Panc1 (cell line): ENCODE measurements at regions not wholly inside any gene's neighbourhood (a gene's known extent, or its start where the extent isn't known, plus 50 kb on each side); places are given as distances from the start of the nearest gene placed in this dataset.

Experiments used
- ATAC-seq: fragments of 200-7000 bp; cut with Tn5 transposase; 2 replicates; pipeline ENCODE4 v1.9.1; 2020; ENCODE audit warnings: mild to moderate bottlenecking, moderate library complexity
- BruUV-seq: library from RNA; stranded (reverse); fragments of 400-500 nt; replicated peaks from 2 replicates; lab custom pipeline; 2021; lab: Mats Ljungman, UMichigan
- CTCF ChIA-PET: fragments of 300-600 bp; sonication (Branson Sonifier 250); formaldehyde crosslinking; loops from one replicate; lab custom pipeline; 2022; ENCODE audit warnings: antibody characterized with exemption; lab: Charles Lee
- POLR2A ChIA-PET: fragments of 300-600 bp; sonication (Branson Sonifier 250); formaldehyde crosslinking; loops from one replicate; lab custom pipeline; 2022; ENCODE audit warnings: antibody characterized with exemption; lab: Charles Lee
- DNase-seq: peaks from one replicate; pipeline ENCODE4 v3.0.0-alpha.2; 2010; ENCODE audit warnings: low read depth, low spot score
- H3K27ac ChIP-seq: 2 replicates; pipeline ENCODE4 v1.5.1; 2011; ENCODE audit warnings: mild to moderate bottlenecking, low read length, inconsistent platforms
- H3K27me3 ChIP-seq: fragments of 200-500 bp; sonication (Bioruptor generic); 2 replicates; pipeline ENCODE4 v1.6.0; 2014; ENCODE audit warnings: low read length, inconsistent platforms; ENCODE audit not compliant: control insufficient read depth, insufficient read depth
- H3K36me3 ChIP-seq: fragments of 200-500 bp; sonication (Bioruptor generic); 2 replicates; pipeline ENCODE4 v1.5.1; 2014; ENCODE audit warnings: inconsistent platforms, mild to moderate bottlenecking, low read length, moderate library complexity; ENCODE audit not compliant: control insufficient read depth, insufficient read depth
- H3K4me1 ChIP-seq: 2 replicates; pipeline ENCODE4 v1.5.1; 2011; ENCODE audit warnings: inconsistent platforms, mild to moderate bottlenecking, low read length, moderate library complexity; ENCODE audit not compliant: control insufficient read depth, insufficient read depth
- H3K4me3 ChIP-seq, 2 experiments: 2 replicates each; pipeline ENCODE4 v1.5.1; 2011 to 2012; ENCODE audit warnings: low read depth in 2 of 2, low read length in 2 of 2, mild to moderate bottlenecking in 2 of 2, inconsistent platforms in 1 of 2, moderate library complexity in 1 of 2
- H3K9me3 ChIP-seq: fragments of 200-500 bp; sonication (Bioruptor generic); 2 replicates; pipeline ENCODE4 v1.5.1; 2014; ENCODE audit warnings: low read depth, mild to moderate bottlenecking, inconsistent platforms, low read length, moderate library complexity; ENCODE audit not compliant: control insufficient read depth, insufficient read depth
- POLR2AphosphoS5 ChIP-seq: IDR thresholded peaks from 2 replicates; pipeline ENCODE4 v1.6.1; 2012; ENCODE audit warnings: mild to moderate bottlenecking, low read depth, low read length, moderate library complexity
- REST ChIP-seq, 2 experiments: IDR thresholded peaks; 2 replicates each; pipeline ENCODE4 v1.6.1; 2011 to 2012; ENCODE audit warnings: low read depth in 2 of 2, control low read depth in 1 of 2, low read length in 1 of 2, mild to moderate bottlenecking in 1 of 2, moderate library complexity in 1 of 2; ENCODE audit not compliant: insufficient read depth in 1 of 2
- SIN3A ChIP-seq: IDR thresholded peaks from 2 replicates; pipeline ENCODE4 v1.6.1; 2012; ENCODE audit warnings: low read depth, mild to moderate bottlenecking, low read length, moderate library complexity, borderline replicate concordance; ENCODE audit not compliant: insufficient read depth
- TCF7L2 ChIP-seq: IDR thresholded peaks from 2 replicates; pipeline ENCODE4 v1.6.1; 2011; ENCODE audit warnings: mild to moderate bottlenecking, low read depth, low read length, inconsistent platforms
- in situ Hi-C: cut with HindIII; loops from 2 replicates; pipeline ENCODE4 v1.10.0; 2016; ENCODE audit warnings: low sequenced_read_pairs, low pct_unique_long_range_greater_than_20kb
- intact Hi-C: fragments of 100-400 bp; cut with micrococcal nuclease; formaldehyde crosslinking; loops from one replicate; pipeline ENCODE4 v1.10.0; 2022; ENCODE audit not compliant: unreplicated experiment
- TF ChIP-seq, protein P1 (sequence below): fragments of 450-650 bp; IDR thresholded peaks from 2 replicates; pipeline ENCODE4 v1.5.1; 2017; ENCODE audit warnings: mild to moderate bottlenecking

GRCh38 chr6:139486476-139486799 lies 112.0 kb upstream of the CITED2 start:
- intact Hi-C loops (no loop called here), in situ Hi-C loops (no loop called here)
- no TSS peak for BruUV-seq
- Histone ChIP-seq H3K4me1 (no peaks in the 10 kb centered on the region), H3K27ac (no peak overlapping the region), H3K36me3 (no peaks in the 10 kb centered on the region), H3K27me3 (no peaks in the 10 kb centered on the region), H3K9me3 (no peaks in the 10 kb centered on the region), H3K4me3 (no peak overlapping the region)
- ChIA-PET CTCF (no interaction called here), POLR2A (no interaction called here)
- ATAC-seq: no peak
- no peak for TF ChIP-seq POLR2AphosphoS5
- no peak for TF ChIP-seq SIN3A
- TF ChIP-seq TCF7L2: no peak
- no peak for TF ChIP-seq REST (IDR thresholded peaks at IDR 0.05; ENCODE audit: insufficient read depth in 1 of 2, low read depth in 2 of 2, low read length in 1 of 2)
- TF ChIP-seq, protein P1, sequence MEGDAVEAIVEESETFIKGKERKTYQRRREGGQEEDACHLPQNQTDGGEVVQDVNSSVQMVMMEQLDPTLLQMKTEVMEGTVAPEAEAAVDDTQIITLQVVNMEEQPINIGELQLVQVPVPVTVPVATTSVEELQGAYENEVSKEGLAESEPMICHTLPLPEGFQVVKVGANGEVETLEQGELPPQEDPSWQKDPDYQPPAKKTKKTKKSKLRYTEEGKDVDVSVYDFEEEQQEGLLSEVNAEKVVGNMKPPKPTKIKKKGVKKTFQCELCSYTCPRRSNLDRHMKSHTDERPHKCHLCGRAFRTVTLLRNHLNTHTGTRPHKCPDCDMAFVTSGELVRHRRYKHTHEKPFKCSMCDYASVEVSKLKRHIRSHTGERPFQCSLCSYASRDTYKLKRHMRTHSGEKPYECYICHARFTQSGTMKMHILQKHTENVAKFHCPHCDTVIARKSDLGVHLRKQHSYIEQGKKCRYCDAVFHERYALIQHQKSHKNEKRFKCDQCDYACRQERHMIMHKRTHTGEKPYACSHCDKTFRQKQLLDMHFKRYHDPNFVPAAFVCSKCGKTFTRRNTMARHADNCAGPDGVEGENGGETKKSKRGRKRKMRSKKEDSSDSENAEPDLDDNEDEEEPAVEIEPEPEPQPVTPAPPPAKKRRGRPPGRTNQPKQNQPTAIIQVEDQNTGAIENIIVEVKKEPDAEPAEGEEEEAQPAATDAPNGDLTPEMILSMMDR: no peak
- no peak for DNase-seq

DNA sequence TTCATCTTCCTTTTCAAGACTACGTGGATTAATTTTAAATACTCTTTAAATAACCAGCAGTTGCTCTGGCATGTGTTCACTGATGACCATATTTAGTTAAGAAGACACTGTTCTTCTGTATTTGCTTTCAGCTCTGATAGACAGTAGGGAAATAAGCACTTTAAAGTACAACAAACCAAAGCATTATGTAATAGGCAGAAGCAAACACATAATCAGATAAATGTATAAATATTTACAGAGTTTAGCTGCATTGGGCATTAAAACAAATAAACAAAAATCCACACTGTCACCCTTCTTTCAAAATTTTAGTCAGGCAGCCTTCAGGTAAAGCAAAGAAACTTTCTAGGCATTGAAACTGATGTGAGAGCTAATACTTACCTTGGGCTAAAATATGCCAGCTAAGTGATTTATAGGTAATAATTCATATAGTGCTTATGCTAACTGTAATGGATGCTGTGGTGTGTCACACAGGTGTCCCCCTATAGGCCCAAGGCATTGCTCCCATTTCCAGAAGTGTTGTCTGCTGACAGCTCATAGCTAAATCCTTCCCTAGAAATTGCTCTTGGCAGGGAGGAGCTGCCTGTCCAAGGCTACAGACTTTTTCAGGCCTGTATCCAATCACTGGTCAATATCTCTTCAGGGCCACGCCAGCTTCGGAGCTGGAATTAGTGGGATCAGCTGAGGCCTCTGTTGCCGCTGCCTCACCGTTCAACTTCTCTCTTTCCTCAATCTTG lies 111.5 kb upstream of the CITED2 start:
- no peak overlapping the region for H3K27ac ChIP-seq
- intact Hi-C loops: no loop called here
- H3K4me3 ChIP-seq: no peak overlapping the region
- POLR2A ChIA-PET: no interaction called here
- no peaks in the 10 kb centered on the region for H3K4me1 ChIP-seq
- no peaks in the 10 kb centered on the region for H3K27me3 ChIP-seq
- TF ChIP-seq SIN3A: no peak
- TF ChIP-seq, protein P1: no peak
- TF ChIP-seq POLR2AphosphoS5: no peak
- TF ChIP-seq TCF7L2: no peak
- TF ChIP-seq REST (IDR thresholded peaks at IDR 0.05; ENCODE audit: insufficient read depth in 1 of 2, low read depth in 2 of 2, low read length in 1 of 2): no peak
- DNase-seq (no peak), ATAC-seq (no peak)
- no peaks in the 10 kb centered on the region for H3K36me3 ChIP-seq
- CTCF ChIA-PET: no interaction called here
- in situ Hi-C loops: no loop called here
- H3K9me3 ChIP-seq: no peaks in the 10 kb centered on the region
- BruUV-seq: no TSS peak
